ENCODE measurements at regions not wholly inside any gene's neighbourhood (a gene's known extent, or its start where the extent isn't known, plus 50 kb on each side); places are given as distances from the start of the nearest gene placed in this dataset.

GRCh38 chr6:22349051-22349450, 52.2 kb upstream of the PRL start:
- Histone ChIP-seq H3K27me3 (no peaks in the 10 kb centered on the region), H3K9me3 (no peaks in the 10 kb centered on the region), H3K4me1 (peaks cover 0 to 4% (median 0%) of the 10 kb centered on the region in 4 donors), H3K27ac (no peak overlapping the region), H3K36me3 (no peaks in the 10 kb centered on the region), H3K4me3 (no peak overlapping the region)
- WGBS, 2 donors: 96 to 97% methylated on average over 13 of the region's 13 CpGs
- no peak for DNase-seq (ENCODE audit: low spot score in 2 of 2)
- TF ChIP-seq CTCF (IDR thresholded peaks at IDR 0.05): no peak
- no peak for TF ChIP-seq POLR2A (IDR thresholded peaks at IDR 0.05)
- TF ChIP-seq EP300 (IDR thresholded peaks at IDR 0.05): no peak

- TF ChIP-seq POLR2A (IDR thresholded peaks at IDR 0.05): no peak
- TF ChIP-seq CTCF (IDR thresholded peaks at IDR 0.05): no peak
- TF ChIP-seq EP300 (IDR thresholded peaks at IDR 0.05): no peak
- Histone ChIP-seq H3K36me3 (no peaks in the 10 kb centered on the region), H3K4me1 (peaks cover 0 to 4% (median 0%) of the 10 kb centered on the region in 4 donors), H3K27me3 (no peaks in the 10 kb centered on the region), H3K27ac (no peak overlapping the region), H3K9me3 (no peaks in the 10 kb centered on the region), H3K4me3 (no peak overlapping the region)
- no peak for DNase-seq (ENCODE audit: low spot score in 2 of 2)
Observed at GRCh38 chr6:22349528-22349927, 52.7 kb upstream of the PRL start.

GRCh38 chr6:22350109-22350508, 53.3 kb upstream of the PRL start:
- H3K4me1 ChIP-seq: peaks cover 0 to 4% (median 0%) of the 10 kb centered on the region in 4 donors
- H3K27ac ChIP-seq: no peak overlapping the region
- H3K36me3 ChIP-seq: no peaks in the 10 kb centered on the region
- H3K27me3 ChIP-seq: no peaks in the 10 kb centered on the region
- WGBS, 2 donors: 12 to 20% methylated on average over 1 of the region's 1 CpG
- H3K9me3 ChIP-seq: no peaks in the 10 kb centered on the region
- H3K4me3 ChIP-seq: no peak overlapping the region
- DNase-seq (ENCODE audit: low spot score in 2 of 2): no peak
- TF ChIP-seq EP300 (IDR thresholded peaks at IDR 0.05): no peak

DNA sequence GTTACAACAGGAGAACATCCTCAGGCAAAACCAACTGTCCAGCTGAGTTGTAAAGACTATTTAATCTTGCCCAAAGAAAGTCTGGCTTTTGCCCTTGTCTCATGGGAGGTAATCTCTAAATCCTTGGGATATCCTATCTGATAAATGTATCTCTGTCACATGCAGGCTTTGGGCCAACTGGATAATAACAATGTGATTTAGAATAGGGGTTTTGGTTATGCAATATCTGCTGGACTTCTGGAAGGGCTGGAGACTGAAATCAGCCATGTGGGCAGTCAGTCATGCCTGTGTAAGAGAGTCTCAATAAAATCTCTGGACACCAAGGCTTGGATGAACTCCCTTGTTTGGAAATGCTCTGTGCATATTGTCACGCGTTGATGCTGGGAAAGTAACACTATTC, 56.3 kb upstream of the PRL start:
- WGBS, 2 donors: 88 to 98% methylated on average over 2 of the region's 2 CpGs
- Histone ChIP-seq H3K4me3 (no peak overlapping the region), H3K4me1 (peaks cover 0 to 4% (median 0%) of the 10 kb centered on the region in 4 donors), H3K27me3 (no peaks in the 10 kb centered on the region), H3K9me3 (no peaks in the 10 kb centered on the region), H3K36me3 (no peaks in the 10 kb centered on the region), H3K27ac (no peak overlapping the region)
- no peak for TF ChIP-seq POLR2A (IDR thresholded peaks at IDR 0.05)
- DNase-seq (ENCODE audit: low spot score in 2 of 2): no peak

DNA sequence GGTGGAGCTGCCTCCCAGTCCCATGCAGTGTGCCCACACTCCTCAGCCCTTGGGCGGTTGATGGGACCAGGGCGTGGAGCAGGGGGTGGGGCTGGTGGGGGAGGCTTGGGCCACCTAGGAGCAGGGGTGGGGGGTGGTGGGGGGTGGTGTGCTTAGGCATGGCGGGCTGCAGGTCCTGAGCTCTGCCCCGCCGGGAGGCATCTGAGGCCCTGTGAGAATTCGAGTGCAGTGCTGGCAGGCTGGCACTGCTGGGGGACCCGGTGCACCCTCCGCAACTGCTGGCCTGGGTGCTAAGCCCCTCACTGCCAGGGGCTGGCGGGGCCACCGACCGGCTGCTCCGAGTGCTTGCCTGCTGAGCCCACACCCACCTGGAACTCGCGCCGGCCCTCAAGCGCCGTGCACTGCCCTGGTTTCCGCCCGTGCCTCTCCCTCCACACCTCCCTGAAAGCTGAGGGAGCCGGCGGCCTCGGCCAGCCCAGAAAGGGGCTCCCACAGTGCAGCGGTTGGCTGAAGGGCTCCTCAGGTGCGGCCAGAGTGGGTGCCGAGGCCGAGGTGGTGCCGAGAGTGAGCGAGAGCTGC, 59.6 kb upstream of the PRL start:
- TF ChIP-seq EP300 (IDR thresholded peaks at IDR 0.05): no peak
- TF ChIP-seq CTCF (IDR thresholded peaks at IDR 0.05): no peak
- TF ChIP-seq POLR2A (IDR thresholded peaks at IDR 0.05): no peak
- WGBS, 2 donors: 95 to 97% methylated on average over 4 to 15 of the region's 28 CpGs
- no peak for DNase-seq (ENCODE audit: low spot score in 2 of 2)
- H3K27me3 ChIP-seq: no peaks in the 10 kb centered on the region
- H3K4me3 ChIP-seq: no peak overlapping the region
- H3K36me3 ChIP-seq: no peaks in the 10 kb centered on the region
- H3K9me3 ChIP-seq: peaks cover 0 to under 1% (median 0%) of the 10 kb centered on the region in 4 donors
- no peak overlapping the region for H3K27ac ChIP-seq
- H3K4me1 ChIP-seq: no peaks in the 10 kb centered on the region

GRCh38 chr6:22357724-22358189, 60.9 kb upstream of the PRL start:
- Histone ChIP-seq H3K4me1 (no peaks in the 10 kb centered on the region), H3K27me3 (no peaks in the 10 kb centered on the region), H3K9me3 (peaks cover 0 to 4% (median 0%) of the 10 kb centered on the region in 4 donors), H3K36me3 (no peaks in the 10 kb centered on the region), H3K4me3 (no peak overlapping the region), H3K27ac (no peak overlapping the region)
- TF ChIP-seq CTCF (IDR thresholded peaks at IDR 0.05) (no peak), POLR2A (IDR thresholded peaks at IDR 0.05) (no peak)
- DNase-seq (ENCODE audit: low spot score in 2 of 2): no peak
